Gastroesophageal sphincter (tissue), 4 donors: ENCODE measurements at regions not wholly inside any gene's neighbourhood (a gene's known extent, or its start where the extent isn't known, plus 50 kb on each side); places are given as distances from the start of the nearest gene placed in this dataset.
A peak's percentile ranks its signal among the peaks of the same experiment; 100 is the strongest.

Experiments
- ATAC-seq: fragments of 150-250 bp; one replicate; pipeline ENCODE4 v1.9.1; 2016; ENCODE audit warnings: mild to moderate bottlenecking, moderate library complexity
- H3K27ac ChIP-seq, 4 donors: fragments of 200-600 bp; sonication (generic) in 3 of 4; 1 replicate in 3 of 4; 2 replicates in 1 of 4; pipeline ENCODE4 v1.5.1; 2016 to 2019
- H3K27me3 ChIP-seq: fragments of 200-600 bp; sonication (generic); one replicate; pipeline ENCODE4 v1.5.1; 2019
- H3K36me3 ChIP-seq, 2 donors: fragments of 200-600 bp; sonication (generic); one replicate each; pipeline ENCODE4 v1.5.1; 2019; ENCODE audit warnings: control low read depth in 1 of 2
- H3K4me1 ChIP-seq, 3 donors: fragments of 200-600 bp; sonication (generic); 1 replicate in 2 of 3; 2 replicates in 1 of 3; pipeline ENCODE4 v1.5.1; 2016 to 2019; ENCODE audit warnings: control low read depth in 2 of 3
- H3K4me3 ChIP-seq, 2 donors: fragments of 200-600 bp; sonication (generic); one replicate each; pipeline ENCODE4 v1.5.1; 2019; ENCODE audit warnings: mild to moderate bottlenecking in 1 of 2, moderate library complexity in 1 of 2
- H3K9me3 ChIP-seq, 3 donors: fragments of 200-600 bp; sonication (generic); one replicate each; pipeline ENCODE4 v1.5.1; 2017 to 2019; ENCODE audit warnings: control low read depth in 2 of 3
- EP300 ChIP-seq: sonication (generic); formaldehyde crosslinking; IDR thresholded peaks from one replicate; pipeline ENCODE4 v1.6.1; 2017; ENCODE audit warnings: antibody characterized with exemption, mild to moderate bottlenecking
- POLR2A ChIP-seq, 2 donors: fragments of 450-650 bp; IDR thresholded peaks; one replicate each; pipeline ENCODE4 v1.6.1; 2017; ENCODE audit warnings: antibody characterized with exemption in 2 of 2, mild to moderate bottlenecking in 2 of 2, moderate library complexity in 1 of 2
- POLR2AphosphoS5 ChIP-seq: sonication (generic); formaldehyde crosslinking; IDR thresholded peaks from one replicate; pipeline ENCODE4 v1.6.1; 2017; ENCODE audit warnings: antibody characterized with exemption
- WGBS, 2 donors: methylation state at CpG; one replicate each; pipeline ENCODE4 v1.1.5; 2018; ENCODE audit warnings: low coverage in 1 of 2; 5-methylcytosine and 5-hydroxymethylcytosine counted together
- TF ChIP-seq, protein P1 (sequence below), 4 experiments: fragments of 200-600 bp in 2 of 4; fragments of 450-650 bp in 2 of 4; sonication (generic) in 1 of 4; IDR thresholded peaks; one replicate each; pipeline ENCODE4 v1.5.1; 2017 to 2019; ENCODE audit warnings: antibody characterized with exemption in 4 of 4, mild to moderate bottlenecking in 2 of 4, moderate library complexity in 2 of 4

GRCh38 chr2:234823877-234824376, 127.9 kb upstream of the SH3BP4 start:
- H3K27ac ChIP-seq: peak overlapping the region in 3 of 4 donors; percentile 18 to 54 (median 24)
- peaks cover 0 to 14% (median 5%) of the 10 kb centered on the region in 3 donors for H3K4me1 ChIP-seq
- no peaks in the 10 kb centered on the region for H3K9me3 ChIP-seq
- ATAC-seq: peak; percentile 91
- H3K27me3 ChIP-seq: no peaks in the 10 kb centered on the region
- TF ChIP-seq POLR2A (IDR thresholded peaks at IDR 0.05) (no peak), POLR2AphosphoS5 (peak; percentile 40)
- WGBS, 2 donors: 0 to 17% methylated on average over 1 to 2 of the region's 2 CpGs
- no peaks in the 10 kb centered on the region for H3K36me3 ChIP-seq
- H3K4me3 ChIP-seq: no peak overlapping the region

- Histone ChIP-seq H3K27me3 (no peaks in the 10 kb centered on the region), H3K36me3 (no peaks in the 10 kb centered on the region), H3K27ac (peak overlapping the region in 3 of 4 donors; percentile 18 to 54 (median 24)), H3K9me3 (no peaks in the 10 kb centered on the region), H3K4me1 (peaks cover 0 to 14% (median 5%) of the 10 kb centered on the region in 3 donors), H3K4me3 (no peak overlapping the region)
- 41 to 76% methylated on average over 2 to 7 of the region's 7 CpGs for WGBS, 2 donors
- no peak for TF ChIP-seq POLR2AphosphoS5
- no peak for TF ChIP-seq EP300
- no peak for TF ChIP-seq POLR2A (IDR thresholded peaks at IDR 0.05)
- TF ChIP-seq, protein P1, sequence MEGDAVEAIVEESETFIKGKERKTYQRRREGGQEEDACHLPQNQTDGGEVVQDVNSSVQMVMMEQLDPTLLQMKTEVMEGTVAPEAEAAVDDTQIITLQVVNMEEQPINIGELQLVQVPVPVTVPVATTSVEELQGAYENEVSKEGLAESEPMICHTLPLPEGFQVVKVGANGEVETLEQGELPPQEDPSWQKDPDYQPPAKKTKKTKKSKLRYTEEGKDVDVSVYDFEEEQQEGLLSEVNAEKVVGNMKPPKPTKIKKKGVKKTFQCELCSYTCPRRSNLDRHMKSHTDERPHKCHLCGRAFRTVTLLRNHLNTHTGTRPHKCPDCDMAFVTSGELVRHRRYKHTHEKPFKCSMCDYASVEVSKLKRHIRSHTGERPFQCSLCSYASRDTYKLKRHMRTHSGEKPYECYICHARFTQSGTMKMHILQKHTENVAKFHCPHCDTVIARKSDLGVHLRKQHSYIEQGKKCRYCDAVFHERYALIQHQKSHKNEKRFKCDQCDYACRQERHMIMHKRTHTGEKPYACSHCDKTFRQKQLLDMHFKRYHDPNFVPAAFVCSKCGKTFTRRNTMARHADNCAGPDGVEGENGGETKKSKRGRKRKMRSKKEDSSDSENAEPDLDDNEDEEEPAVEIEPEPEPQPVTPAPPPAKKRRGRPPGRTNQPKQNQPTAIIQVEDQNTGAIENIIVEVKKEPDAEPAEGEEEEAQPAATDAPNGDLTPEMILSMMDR (IDR thresholded peaks at IDR 0.05): no peak
- peak; percentile 84 for ATAC-seq
These were observed 128.5 kb upstream of the SH3BP4 start for GRCh38 chr2:234823196-234823876.

- no peaks in the 10 kb centered on the region for H3K9me3 ChIP-seq
- no peaks in the 10 kb centered on the region for H3K27me3 ChIP-seq
- WGBS, 2 donors: 92 to 100% methylated on average over 1 of the region's 1 CpG
- H3K4me1 ChIP-seq: peaks cover 0 to 14% (median 5%) of the 10 kb centered on the region in 3 donors
- H3K27ac ChIP-seq: no peak overlapping the region
- H3K4me3 ChIP-seq: no peak overlapping the region
- ATAC-seq: no peak
- TF ChIP-seq EP300 (no peak), POLR2A (IDR thresholded peaks at IDR 0.05) (no peak), POLR2AphosphoS5 (no peak)
- TF ChIP-seq, protein P1 (IDR thresholded peaks at IDR 0.05): no peak
- no peaks in the 10 kb centered on the region for H3K36me3 ChIP-seq
These were observed 129.8 kb upstream of the SH3BP4 start for GRCh38 chr2:234821946-234822475.

GRCh38 chr2:234818937-234819336, 132.9 kb upstream of the SH3BP4 start:
- Histone ChIP-seq H3K9me3 (no peaks in the 10 kb centered on the region), H3K4me3 (no peak overlapping the region), H3K27me3 (peaks cover 7% of the 10 kb centered on the region), H3K27ac (no peak overlapping the region), H3K4me1 (peaks cover 0 to 6% (median 5%) of the 10 kb centered on the region in 3 donors), H3K36me3 (no peaks in the 10 kb centered on the region)
- no peak for ATAC-seq
- TF ChIP-seq POLR2A (IDR thresholded peaks at IDR 0.05): no peak
- TF ChIP-seq, protein P1 (IDR thresholded peaks at IDR 0.05): no peak
- TF ChIP-seq EP300: no peak
- no peak for TF ChIP-seq POLR2AphosphoS5
- 80 to 93% methylated on average over 2 to 3 of the region's 3 CpGs for WGBS, 2 donors

DNA sequence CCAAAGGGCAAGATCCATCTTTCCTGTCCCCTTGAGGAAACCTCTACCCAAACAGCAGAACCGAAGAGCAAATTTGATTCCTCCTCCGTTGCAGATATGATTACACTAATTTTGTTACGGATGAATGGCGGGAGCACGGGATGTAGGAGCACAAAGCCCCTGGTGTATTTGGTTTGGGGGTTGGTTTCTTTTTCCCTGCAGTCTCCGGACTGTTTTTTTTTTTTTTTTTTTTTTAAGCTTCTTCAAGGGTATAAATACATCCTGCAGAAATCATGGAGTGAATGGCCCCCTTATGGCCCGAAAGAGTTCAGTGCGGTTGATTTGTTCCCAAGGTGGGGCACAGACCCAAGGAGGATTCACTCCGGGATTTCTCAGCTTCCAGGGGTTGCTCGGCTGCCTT, 135.3 kb upstream of the SH3BP4 start:
- 58 to 59% methylated on average over 9 to 10 of the region's 10 CpGs for WGBS, 2 donors
- no peak for ATAC-seq
- Histone ChIP-seq H3K9me3 (no peaks in the 10 kb centered on the region), H3K36me3 (no peaks in the 10 kb centered on the region), H3K4me3 (no peak overlapping the region), H3K27ac (no peak overlapping the region), H3K27me3 (peaks cover 7% of the 10 kb centered on the region), H3K4me1 (no peaks in the 10 kb centered on the region)
- TF ChIP-seq EP300 (no peak), POLR2A (IDR thresholded peaks at IDR 0.05) (no peak), POLR2AphosphoS5 (no peak)
- TF ChIP-seq, protein P1 (IDR thresholded peaks at IDR 0.05): no peak
